GM12878 (cell line): ENCODE measurements at regions not wholly inside any gene's neighbourhood (a gene's known extent, or its start where the extent isn't known, plus 50 kb on each side); places are given as distances from the start of the nearest gene placed in this dataset.

Experiments used
- ATAC-seq: fragments of 200-7000 bp; cut with Tn5 transposase; 3 replicates; pipeline ENCODE4 v1.9.1; 2020; ENCODE audit warnings: mild to moderate bottlenecking, moderate library complexity
- BruUV-seq: library from RNA; stranded (reverse); fragments of 400-500 nt; replicated peaks from 2 replicates; lab custom pipeline; 2021; lab: Mats Ljungman, UMichigan
- CTCF ChIA-PET: fragments of 300-600 bp; sonication (Branson Sonifier 250); formaldehyde crosslinking; extraction: SDS; loops from one replicate; lab custom pipeline; 2021; ENCODE audit warnings: inconsistent platforms; lab: Yijun Ruan, JAX
- POLR2A ChIA-PET: fragments of 350-600 bp; formaldehyde crosslinking; extraction: SDS; loops from one replicate; lab custom pipeline; 2021; ENCODE audit warnings: inconsistent platforms; lab: Charles Lee
- RAD21 ChIA-PET: fragments of 300-600 bp; sonication (Branson Sonifier 250); formaldehyde crosslinking; loops from one replicate; lab custom pipeline; 2023; ENCODE audit warnings: antibody characterized with exemption; ENCODE audit not compliant: unreplicated experiment; lab: Charles Lee
- SMC1A ChIA-PET: fragments of 300-600 bp; sonication (Branson Sonifier 250); formaldehyde crosslinking; loops from one replicate; lab custom pipeline; 2023; ENCODE audit not compliant: unreplicated experiment, uncharacterized antibody; lab: Charles Lee
- DNase-seq: peaks from one replicate; pipeline ENCODE4 v3.0.0-alpha.2; 2011; ENCODE audit warnings: low read depth, low spot score
- FAIRE-seq: peaks from 3 replicates; lab custom pipeline; 2011; peaks lifted over from hg19 to GRCh38; lab: Jason Lieb, UNC
- H2AFZ ChIP-seq: 2 replicates; pipeline ENCODE4 v1.6.0; 2011; ENCODE audit warnings: low read depth, low read length, control low read depth; ENCODE audit not compliant: control insufficient read depth
- H3K27ac ChIP-seq: 2 replicates; pipeline ENCODE4 v1.5.1; 2011; ENCODE audit warnings: control low read depth; ENCODE audit not compliant: control insufficient read depth, insufficient read depth
- H3K27me3 ChIP-seq, 2 experiments: replicated peaks in 1 of 2; 2 replicates each; pipeline versions ENCODE4 v1.6.0 to v1.6.1; 2011; ENCODE audit warnings: low read length in 1 of 2; ENCODE audit not compliant: control insufficient read depth in 2 of 2, insufficient read depth in 2 of 2
- H3K36me3 ChIP-seq, 2 experiments: 2 replicates each; pipeline ENCODE4 v1.5.1; 2011; ENCODE audit warnings: low read length in 1 of 2; ENCODE audit not compliant: control insufficient read depth in 2 of 2, insufficient read depth in 2 of 2
- H3K4me1 ChIP-seq: 2 replicates; pipeline ENCODE4 v1.6.1; 2011; ENCODE audit warnings: mild to moderate bottlenecking, low read length, moderate library complexity, mixed read lengths; ENCODE audit not compliant: control insufficient read depth, insufficient read depth
- H3K4me2 ChIP-seq: 2 replicates; pipeline ENCODE4 v1.6.0; 2011; ENCODE audit warnings: control low read depth; ENCODE audit not compliant: control insufficient read depth, insufficient read depth
- H3K4me3 ChIP-seq: fragments of 200-600 bp; sonication (generic); 2 replicates; pipeline ENCODE4 v1.5.1; 2016
- H3K79me2 ChIP-seq: 2 replicates; pipeline ENCODE4 v1.6.0; 2011; ENCODE audit warnings: low read length; ENCODE audit not compliant: control insufficient read depth, insufficient read depth
- H3K9ac ChIP-seq: 2 replicates; pipeline ENCODE4 v1.8.0; 2011; ENCODE audit warnings: low read length, control low read depth, mixed read lengths; ENCODE audit not compliant: control insufficient read depth, insufficient read depth
- H3K9me3 ChIP-seq: replicated peaks from 3 replicates; pipeline ENCODE4 v1.5.1; 2011; ENCODE audit warnings: mild to moderate bottlenecking, low read length; ENCODE audit not compliant: control insufficient read depth, insufficient read depth
- H4K20me1 ChIP-seq: 2 replicates; pipeline ENCODE4 v1.6.0; 2011; ENCODE audit not compliant: control insufficient read depth, insufficient read depth
- ASH2L ChIP-seq: fragments of 300-600, 200-600 bp; sonication (generic); IDR thresholded peaks from 2 replicates; pipeline ENCODE4 v1.6.1; 2017; ENCODE audit warnings: low read depth, mild to moderate bottlenecking, borderline replicate concordance
- ETV6 ChIP-seq, 2 experiments: fragments of 450-650 bp in 1 of 2; IDR thresholded peaks in 1 of 2; conservative IDR thresholded peaks in 1 of 2; 2 replicates each; pipeline ENCODE4 v1.6.1; 2014; ENCODE audit warnings: antibody characterized with exemption in 1 of 2, borderline replicate concordance in 1 of 2, low read depth in 1 of 2, mild to moderate bottlenecking in 1 of 2, moderate library complexity in 1 of 2
- HDGF ChIP-seq: fragments of 450-650 bp; IDR thresholded peaks from 2 replicates; pipeline ENCODE4 v1.6.1; 2016; ENCODE audit warnings: antibody characterized with exemption
- MTA3 ChIP-seq: IDR thresholded peaks from 2 replicates; pipeline ENCODE4 v1.6.1; 2012; ENCODE audit warnings: low read length, inconsistent platforms, borderline replicate concordance
- MXI1 ChIP-seq: fragments of 150-350 bp; IDR thresholded peaks from 2 replicates; pipeline ENCODE4 v1.6.1; 2011; ENCODE audit warnings: low read depth, mild to moderate bottlenecking, inconsistent platforms, low read length, improper control_type of control experiment
- SPI1 ChIP-seq: IDR thresholded peaks from 2 replicates; pipeline ENCODE4 v1.6.1; 2011; ENCODE audit warnings: low read depth, mild to moderate bottlenecking, low read length, moderate library complexity, borderline replicate concordance; ENCODE audit not compliant: insufficient read depth
- STAT1 ChIP-seq: fragments of 450-650 bp; conservative IDR thresholded peaks from 2 replicates; pipeline ENCODE4 v1.6.1; 2014; ENCODE audit warnings: antibody characterized with exemption, mild to moderate bottlenecking
- TAF1 ChIP-seq: IDR thresholded peaks from 2 replicates; pipeline ENCODE4 v1.6.1; 2011; ENCODE audit warnings: mild to moderate bottlenecking, low read depth, low read length, borderline replicate concordance
- ZNF622 ChIP-seq: fragments of 450-650 bp; IDR thresholded peaks from 2 replicates; pipeline ENCODE4 v1.6.1; 2017; ENCODE audit warnings: mild to moderate bottlenecking, inconsistent platforms
- ZSCAN29 ChIP-seq: fragments of 450-650 bp; IDR thresholded peaks from 2 replicates; pipeline ENCODE4 v1.6.1; 2017; ENCODE audit warnings: mild to moderate bottlenecking, moderate library complexity
- WGBS: methylation state at CpG from one replicate; pipeline ENCODE4 v1.1.6; 2016; ENCODE audit warnings: low lambda C conversion rate; ENCODE audit not compliant: insufficient replicate concordance, insufficient coverage; ENCODE audit errors: missing lambda C conversion rate; 5-methylcytosine and 5-hydroxymethylcytosine counted together
- in situ Hi-C: fragments of 300-500 bp; cut with MboI; formaldehyde crosslinking; loops from 9 replicates; pipeline ENCODE4 v1.14.3; 2018; ENCODE audit warnings: mixed read lengths
- intact Hi-C: fragments of 100-400 bp; cut with micrococcal nuclease; formaldehyde crosslinking; loops from one replicate; pipeline ENCODE4 v1.14.2; 2022; ENCODE audit not compliant: unreplicated experiment
- TF ChIP-seq, protein P1 (sequence below): IDR thresholded peaks from 2 replicates; pipeline ENCODE4 v1.6.1; 2012; ENCODE audit warnings: low read depth, low read length, improper control_type of control experiment
- TF ChIP-seq, protein P2 (sequence below), 3 experiments: IDR thresholded peaks in 2 of 3; conservative IDR thresholded peaks in 1 of 3; 2 replicates each; pipeline ENCODE4 v1.5.1; 2011; ENCODE audit warnings: low read depth in 3 of 3, low read length in 3 of 3, mild to moderate bottlenecking in 3 of 3, control low read depth in 2 of 3, moderate library complexity in 2 of 3, inconsistent platforms in 1 of 3, mixed read lengths in 1 of 3; ENCODE audit not compliant: control insufficient read depth in 2 of 3, insufficient read depth in 1 of 3; ENCODE audit errors: extremely low read depth in 1 of 3
- TF ChIP-seq, protein P3 (sequence below): IDR thresholded peaks from 2 replicates; pipeline ENCODE4 v1.6.1; 2012; ENCODE audit warnings: improper control_type of control experiment, low read depth, low read length; ENCODE audit not compliant: insufficient replicate concordance

GRCh38 chr3:83131236-83131635, 1369.8 kb upstream of the GBE1 start:
- ChIA-PET RAD21 (no interaction called here), POLR2A (no interaction called here), CTCF (no interaction called here), SMC1A (interaction anchor here (1.2 kb wide), 1 partner anchor 17 kb away, joined by 4 read pairs; no protein-coding TSS in a partner anchor)
- no peak overlapping the region for H3K27ac ChIP-seq
- H4K20me1 ChIP-seq = no peaks in the 10 kb centered on the region
- intact Hi-C loops (no loop called here), in situ Hi-C loops (no loop called here)
- H3K9ac ChIP-seq = no peak overlapping the region
- 42% methylated on average over 5 of the region's 5 CpGs for WGBS
- no peaks in the 10 kb centered on the region for H3K36me3 ChIP-seq
- TF ChIP-seq, protein P1, sequence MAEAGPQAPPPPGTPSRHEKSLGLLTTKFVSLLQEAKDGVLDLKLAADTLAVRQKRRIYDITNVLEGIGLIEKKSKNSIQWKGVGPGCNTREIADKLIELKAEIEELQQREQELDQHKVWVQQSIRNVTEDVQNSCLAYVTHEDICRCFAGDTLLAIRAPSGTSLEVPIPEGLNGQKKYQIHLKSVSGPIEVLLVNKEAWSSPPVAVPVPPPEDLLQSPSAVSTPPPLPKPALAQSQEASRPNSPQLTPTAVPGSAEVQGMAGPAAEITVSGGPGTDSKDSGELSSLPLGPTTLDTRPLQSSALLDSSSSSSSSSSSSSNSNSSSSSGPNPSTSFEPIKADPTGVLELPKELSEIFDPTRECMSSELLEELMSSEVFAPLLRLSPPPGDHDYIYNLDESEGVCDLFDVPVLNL = no peak
- no peak for TF ChIP-seq ZNF622
- TF ChIP-seq SPI1 = no peak
- no peak for TF ChIP-seq TAF1
- TF ChIP-seq, protein P2, sequence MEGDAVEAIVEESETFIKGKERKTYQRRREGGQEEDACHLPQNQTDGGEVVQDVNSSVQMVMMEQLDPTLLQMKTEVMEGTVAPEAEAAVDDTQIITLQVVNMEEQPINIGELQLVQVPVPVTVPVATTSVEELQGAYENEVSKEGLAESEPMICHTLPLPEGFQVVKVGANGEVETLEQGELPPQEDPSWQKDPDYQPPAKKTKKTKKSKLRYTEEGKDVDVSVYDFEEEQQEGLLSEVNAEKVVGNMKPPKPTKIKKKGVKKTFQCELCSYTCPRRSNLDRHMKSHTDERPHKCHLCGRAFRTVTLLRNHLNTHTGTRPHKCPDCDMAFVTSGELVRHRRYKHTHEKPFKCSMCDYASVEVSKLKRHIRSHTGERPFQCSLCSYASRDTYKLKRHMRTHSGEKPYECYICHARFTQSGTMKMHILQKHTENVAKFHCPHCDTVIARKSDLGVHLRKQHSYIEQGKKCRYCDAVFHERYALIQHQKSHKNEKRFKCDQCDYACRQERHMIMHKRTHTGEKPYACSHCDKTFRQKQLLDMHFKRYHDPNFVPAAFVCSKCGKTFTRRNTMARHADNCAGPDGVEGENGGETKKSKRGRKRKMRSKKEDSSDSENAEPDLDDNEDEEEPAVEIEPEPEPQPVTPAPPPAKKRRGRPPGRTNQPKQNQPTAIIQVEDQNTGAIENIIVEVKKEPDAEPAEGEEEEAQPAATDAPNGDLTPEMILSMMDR (IDR thresholded peaks at IDR 0.05 in 2 of 3, conservative IDR thresholded peaks at IDR 0.05 in 1 of 3; ENCODE audit: control insufficient read depth in 2 of 3, extremely low read depth in 1 of 3, insufficient read depth in 1 of 3, low read depth in 3 of 3, low read length in 3 of 3) = no peak
- TF ChIP-seq MTA3 = no peak
- TF ChIP-seq ZSCAN29 = no peak
- no peak for TF ChIP-seq ETV6 (conservative IDR thresholded peaks at IDR 0.05 in 1 of 2, IDR thresholded peaks at IDR 0.05 in 1 of 2; ENCODE audit: borderline replicate concordance in 1 of 2, low read depth in 1 of 2)
- TF ChIP-seq STAT1 = no peak
- TF ChIP-seq, protein P3, sequence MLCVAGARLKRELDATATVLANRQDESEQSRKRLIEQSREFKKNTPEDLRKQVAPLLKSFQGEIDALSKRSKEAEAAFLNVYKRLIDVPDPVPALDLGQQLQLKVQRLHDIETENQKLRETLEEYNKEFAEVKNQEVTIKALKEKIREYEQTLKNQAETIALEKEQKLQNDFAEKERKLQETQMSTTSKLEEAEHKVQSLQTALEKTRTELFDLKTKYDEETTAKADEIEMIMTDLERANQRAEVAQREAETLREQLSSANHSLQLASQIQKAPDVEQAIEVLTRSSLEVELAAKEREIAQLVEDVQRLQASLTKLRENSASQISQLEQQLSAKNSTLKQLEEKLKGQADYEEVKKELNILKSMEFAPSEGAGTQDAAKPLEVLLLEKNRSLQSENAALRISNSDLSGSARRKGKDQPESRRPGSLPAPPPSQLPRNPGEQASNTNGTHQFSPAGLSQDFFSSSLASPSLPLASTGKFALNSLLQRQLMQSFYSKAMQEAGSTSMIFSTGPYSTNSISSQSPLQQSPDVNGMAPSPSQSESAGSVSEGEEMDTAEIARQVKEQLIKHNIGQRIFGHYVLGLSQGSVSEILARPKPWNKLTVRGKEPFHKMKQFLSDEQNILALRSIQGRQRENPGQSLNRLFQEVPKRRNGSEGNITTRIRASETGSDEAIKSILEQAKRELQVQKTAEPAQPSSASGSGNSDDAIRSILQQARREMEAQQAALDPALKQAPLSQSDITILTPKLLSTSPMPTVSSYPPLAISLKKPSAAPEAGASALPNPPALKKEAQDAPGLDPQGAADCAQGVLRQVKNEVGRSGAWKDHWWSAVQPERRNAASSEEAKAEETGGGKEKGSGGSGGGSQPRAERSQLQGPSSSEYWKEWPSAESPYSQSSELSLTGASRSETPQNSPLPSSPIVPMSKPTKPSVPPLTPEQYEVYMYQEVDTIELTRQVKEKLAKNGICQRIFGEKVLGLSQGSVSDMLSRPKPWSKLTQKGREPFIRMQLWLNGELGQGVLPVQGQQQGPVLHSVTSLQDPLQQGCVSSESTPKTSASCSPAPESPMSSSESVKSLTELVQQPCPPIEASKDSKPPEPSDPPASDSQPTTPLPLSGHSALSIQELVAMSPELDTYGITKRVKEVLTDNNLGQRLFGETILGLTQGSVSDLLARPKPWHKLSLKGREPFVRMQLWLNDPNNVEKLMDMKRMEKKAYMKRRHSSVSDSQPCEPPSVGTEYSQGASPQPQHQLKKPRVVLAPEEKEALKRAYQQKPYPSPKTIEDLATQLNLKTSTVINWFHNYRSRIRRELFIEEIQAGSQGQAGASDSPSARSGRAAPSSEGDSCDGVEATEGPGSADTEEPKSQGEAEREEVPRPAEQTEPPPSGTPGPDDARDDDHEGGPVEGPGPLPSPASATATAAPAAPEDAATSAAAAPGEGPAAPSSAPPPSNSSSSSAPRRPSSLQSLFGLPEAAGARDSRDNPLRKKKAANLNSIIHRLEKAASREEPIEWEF = no peak
- TF ChIP-seq HDGF = no peak
- no peak for TF ChIP-seq MXI1
- TF ChIP-seq ASH2L = no peak
- no peak overlapping the region for H3K4me3 ChIP-seq
- H3K27me3 ChIP-seq = no peaks in the 10 kb centered on the region
- no peak for ATAC-seq
- H3K9me3 ChIP-seq = no peaks in the 10 kb centered on the region
- no TSS peak for BruUV-seq
- no peaks in the 10 kb centered on the region for H3K79me2 ChIP-seq
- H3K4me2 ChIP-seq = no peak overlapping the region
- H3K4me1 ChIP-seq = no peaks in the 10 kb centered on the region
- FAIRE-seq = no peak
- no peak for DNase-seq
- H2AFZ ChIP-seq = no peak overlapping the region
